DMS114 treated with DMSO at 0.1 percent for 48 hours (cell line): ENCODE measurements at regions not wholly inside any gene's neighbourhood (a gene's known extent, or its start where the extent isn't known, plus 50 kb on each side); places are given as distances from the start of the nearest gene placed in this dataset.
"Not testable (repeated sequence)": the region's sequence is repeated elsewhere in the genome, so short reads cannot be mapped to it uniquely, and the experiment has no call there.

ENCODE experiments used
- DNase-seq: peaks from one replicate; lab custom pipeline; 2025; ENCODE audit not compliant: unreplicated experiment; lab: John Stamatoyannopoulos, UW

DNA sequence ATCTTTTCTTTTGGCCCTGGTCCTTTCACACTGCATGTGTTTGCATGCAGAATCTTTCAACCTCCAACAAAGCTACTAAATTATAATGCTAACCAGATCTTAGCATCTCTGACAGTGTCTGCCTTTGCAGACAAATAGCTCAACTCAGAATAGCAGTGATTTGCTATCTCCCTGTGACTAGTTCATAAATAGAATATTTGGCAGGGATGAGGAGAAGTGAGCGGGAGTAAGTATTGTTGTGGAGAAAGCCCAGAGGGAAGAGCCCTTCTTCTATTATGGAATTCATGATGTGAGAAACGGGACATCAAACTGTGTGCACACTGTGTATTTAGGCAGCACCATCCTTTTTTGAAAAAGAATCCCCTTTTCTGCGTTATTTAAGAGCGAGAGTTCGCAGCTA is 288.0 kb upstream of the CHORDC1 start:
- no peak for DNase-seq

GRCh38 chr11:90500922-90501568 is 278.2 kb upstream of the CHORDC1 start:
- DNase-seq = no peak

- no peak for DNase-seq
These were observed 273.9 kb upstream of the CHORDC1 start for GRCh38 chr11:90496722-90497121.

DNA sequence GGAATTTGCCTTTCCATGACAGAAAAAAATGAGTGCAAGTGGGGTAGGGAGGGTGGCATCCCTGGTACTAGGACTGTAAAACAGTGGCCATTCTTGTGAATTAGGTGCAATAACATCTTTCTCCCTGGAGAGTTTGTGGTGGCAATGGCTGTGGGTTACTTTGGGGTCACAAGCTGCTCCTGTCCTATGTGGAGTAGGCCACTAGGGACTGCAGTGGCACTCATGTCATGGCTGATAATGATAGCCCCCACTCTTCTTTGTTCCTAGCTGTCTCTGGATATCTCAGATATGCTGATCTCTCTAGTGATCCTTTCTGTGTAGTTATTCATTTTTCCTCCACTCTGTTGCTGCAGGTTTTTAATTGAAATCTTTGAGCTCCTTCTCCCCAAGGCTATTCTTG is 270.5 kb upstream of the CHORDC1 start:
- DNase-seq = no peak

DNA sequence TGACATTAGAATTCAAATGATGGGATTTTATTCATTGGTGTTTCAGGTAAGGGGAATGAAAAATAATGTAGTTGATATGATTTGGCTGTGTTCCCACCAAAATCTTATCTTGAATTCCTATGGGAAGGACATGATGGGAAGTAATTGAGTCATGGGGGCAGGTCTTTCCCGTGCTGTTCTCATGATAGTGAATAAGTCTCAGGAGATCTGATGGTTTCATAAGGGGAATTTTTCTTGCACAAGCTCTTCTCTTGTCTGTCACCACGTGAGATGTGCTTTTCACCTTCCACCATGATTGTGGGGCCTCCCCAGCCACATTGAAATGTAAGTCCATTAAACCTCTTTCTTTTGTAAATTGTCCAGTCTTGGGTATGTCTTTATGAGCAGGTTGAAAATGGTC is 268.6 kb upstream of the CHORDC1 start:
- DNase-seq = no peak

DNA sequence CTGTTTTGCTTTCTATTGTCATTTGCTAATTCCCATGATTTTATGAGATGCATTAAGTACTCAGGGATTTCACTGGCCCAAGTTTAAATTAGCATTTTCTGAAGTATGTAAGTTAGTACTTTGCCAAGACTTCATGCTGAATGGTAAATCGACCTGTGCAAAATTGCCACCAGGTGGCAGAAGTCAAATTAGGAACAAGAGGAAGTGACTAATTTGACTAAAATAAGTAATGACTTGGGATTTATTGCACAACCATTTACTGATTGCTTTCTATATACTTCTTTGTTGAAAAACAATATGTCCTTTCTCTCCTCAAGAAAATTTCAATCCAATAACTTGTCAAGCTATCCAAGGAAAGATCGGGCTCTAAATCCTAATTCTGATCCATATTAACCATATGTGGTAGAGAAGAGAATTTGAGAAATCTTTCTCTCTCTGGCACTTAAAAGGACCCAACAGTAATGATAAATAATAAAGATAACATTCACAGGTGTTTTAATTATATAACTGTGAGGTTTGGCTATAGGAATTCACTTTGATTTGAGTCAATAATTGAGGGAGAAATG is 253.7 kb upstream of the CHORDC1 start:
- no peak for DNase-seq

DNA sequence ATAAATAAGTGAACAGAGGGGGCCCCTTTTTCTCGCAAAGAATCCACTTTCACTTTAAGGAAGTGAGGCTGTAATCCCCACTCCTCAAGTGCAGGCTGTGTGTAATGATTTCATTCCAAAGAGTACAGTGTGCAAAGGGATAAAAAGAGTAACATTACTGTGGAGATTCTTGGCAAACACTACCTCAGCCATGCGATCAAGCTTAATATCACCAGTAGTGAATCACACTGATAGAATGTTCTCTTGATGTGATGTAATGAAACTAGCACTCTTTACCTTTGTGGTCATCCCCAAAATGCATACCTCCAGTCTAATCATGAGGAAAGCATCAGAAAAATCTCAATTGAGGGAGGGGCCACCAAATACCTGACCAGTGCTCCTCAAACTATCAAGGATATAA is 246.1 kb upstream of the CHORDC1 start:
- DNase-seq = no peak

- no peak for DNase-seq
These were observed 242.7 kb upstream of the CHORDC1 start for GRCh38 chr11:90465553-90465952.

GRCh38 chr11:90455347-90455920 is 232.6 kb upstream of the CHORDC1 start:
- DNase-seq = not testable (repeated sequence)

GRCh38 chr11:90453525-90453924 is 230.7 kb upstream of the CHORDC1 start:
- DNase-seq = no peak

GRCh38 chr11:90449606-90450005 is 226.8 kb upstream of the CHORDC1 start:
- DNase-seq = no peak

DNA sequence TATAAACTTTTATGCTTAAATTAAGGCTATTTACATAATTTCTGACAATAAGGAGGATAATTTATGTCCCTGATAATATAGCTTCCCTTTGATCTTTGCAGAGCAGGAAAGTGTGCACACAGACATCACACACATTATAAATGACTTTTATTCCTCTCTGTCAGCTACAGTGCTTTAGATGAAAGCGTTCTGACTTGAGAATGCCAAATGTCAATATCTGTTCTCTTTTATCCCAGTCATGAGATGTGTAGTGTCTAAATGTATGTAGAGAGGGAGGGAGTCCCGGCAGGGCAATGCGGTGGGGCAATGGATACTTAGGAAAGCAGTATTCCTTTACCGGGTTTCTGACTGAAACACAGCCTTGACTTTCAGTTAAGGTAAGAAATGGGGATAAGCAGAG is 225.4 kb upstream of the CHORDC1 start:
- no peak for DNase-seq

- DNase-seq = no peak
These were observed 224.8 kb upstream of the CHORDC1 start for GRCh38 chr11:90447618-90448017.

GRCh38 chr11:90446207-90446606 is 223.4 kb upstream of the CHORDC1 start:
- no peak for DNase-seq

DNA sequence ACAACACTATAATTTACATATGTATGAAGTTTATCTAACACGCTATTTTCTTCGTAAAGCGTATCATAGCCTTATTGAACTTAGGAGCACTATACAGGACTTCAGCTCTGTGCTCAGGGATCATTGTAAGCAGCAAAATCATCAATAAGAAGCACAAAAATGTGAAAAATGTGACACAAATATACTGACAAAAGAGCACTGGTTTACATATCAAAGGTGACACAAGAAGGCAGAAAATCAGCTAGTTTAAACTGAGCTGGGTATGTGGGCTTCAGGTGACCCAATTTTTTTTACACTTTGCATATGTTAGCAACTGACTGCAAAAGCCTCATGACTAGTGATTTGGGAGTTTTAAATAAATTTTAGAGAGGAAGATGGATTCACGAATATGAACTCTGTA is 215.2 kb upstream of the CHORDC1 start:
- no peak for DNase-seq

- DNase-seq = peak; percentile 1
These were observed 212.0 kb upstream of the CHORDC1 start for GRCh38 chr11:90434858-90435257.

GRCh38 chr11:90428836-90429235 is 206.0 kb upstream of the CHORDC1 start:
- DNase-seq = no peak

- DNase-seq = no peak
These were observed 203.6 kb upstream of the CHORDC1 start for GRCh38 chr11:90426442-90426841.

- no peak for DNase-seq
These were observed 200.5 kb upstream of the CHORDC1 start for GRCh38 chr11:90423378-90423777.

DNA sequence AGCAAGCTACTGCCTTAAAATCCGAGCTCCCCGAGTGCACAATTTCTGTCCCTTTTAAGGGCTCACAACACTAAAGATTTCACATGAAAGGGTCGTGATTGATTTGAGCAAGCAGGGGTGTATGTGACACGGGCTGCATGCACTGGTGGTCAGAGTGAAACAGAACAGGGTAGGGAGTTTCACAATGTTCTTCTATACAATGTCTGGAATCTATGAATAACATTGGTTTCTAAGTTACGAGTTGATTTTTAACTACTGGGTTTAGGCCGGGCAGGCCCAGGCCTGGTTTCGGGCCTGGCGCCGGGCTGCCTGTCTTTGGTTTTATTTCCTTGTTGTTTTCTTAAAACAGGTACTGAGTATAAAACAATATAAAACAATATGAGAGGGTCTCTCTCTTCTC is 199.9 kb upstream of the CHORDC1 start:
- DNase-seq = not testable (repeated sequence)

DNA sequence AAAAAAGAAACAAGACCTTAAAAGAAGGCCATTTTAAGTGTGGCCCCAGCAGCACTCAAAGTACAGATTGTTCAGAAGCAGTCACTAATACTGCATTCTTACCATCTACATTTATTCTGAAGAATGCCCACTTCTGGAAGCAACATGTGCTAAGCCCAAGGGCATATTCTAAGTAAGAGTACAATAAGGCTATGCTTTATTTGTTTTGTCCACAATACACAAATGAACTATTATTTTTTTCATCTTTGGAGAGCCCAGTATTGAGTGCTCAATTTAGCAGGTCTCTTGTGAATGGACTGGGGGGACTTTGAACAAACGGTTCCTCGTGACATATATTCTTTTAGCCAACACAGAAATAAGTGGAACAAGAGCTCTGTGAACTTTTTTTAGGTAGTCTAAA is 191.4 kb upstream of the CHORDC1 start:
- no peak for DNase-seq

- no peak for DNase-seq
These were observed 184.5 kb upstream of the CHORDC1 start for GRCh38 chr11:90407350-90407749.

DNA sequence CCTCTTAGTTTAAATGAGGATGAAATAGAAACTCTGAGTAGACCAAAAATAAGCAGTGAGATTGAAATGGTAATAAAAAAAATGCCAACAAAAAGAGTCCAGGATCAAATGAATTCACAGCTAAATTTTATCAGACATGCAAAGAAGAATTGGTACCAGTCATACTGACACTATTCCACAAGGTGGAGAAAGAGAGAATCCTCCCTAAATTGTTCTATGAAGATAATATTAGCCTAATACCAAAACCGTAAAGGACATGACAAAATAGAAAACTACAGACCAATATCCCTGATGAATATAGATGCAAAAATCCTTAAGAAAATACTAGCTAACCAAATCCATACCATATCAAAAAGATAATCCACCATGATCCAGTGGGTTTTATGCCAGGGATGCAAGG is 169.8 kb upstream of the CHORDC1 start:
- DNase-seq = no peak
